OCI-LY3 (cell line): ENCODE measurements at regions not wholly inside any gene's neighbourhood (a gene's known extent, or its start where the extent isn't known, plus 50 kb on each side); places are given as distances from the start of the nearest gene placed in this dataset.

ENCODE experiments used
- H2AFZ ChIP-seq: fragments of 200-600, 300-600 bp; shearing (Covaris generic); 2 replicates; pipeline ENCODE4 v1.6.0; 2014; ENCODE audit warnings: antibody characterized with exemption, low read depth, low read length
- H3K27ac ChIP-seq: fragments of 200-600, 300-600 bp; sonication (generic); 2 replicates; pipeline ENCODE4 v1.5.1; 2014; ENCODE audit warnings: mild to moderate bottlenecking, low read length, moderate library complexity, mixed read lengths
- H3K27me3 ChIP-seq: fragments of 200-600, 300-600 bp; sonication (generic); 2 replicates; pipeline ENCODE4 v1.6.1; 2014; ENCODE audit warnings: low read depth, low read length, mixed read lengths
- H3K36me3 ChIP-seq: fragments of 200-600, 300-600 bp; sonication (generic); replicated peaks from 2 replicates; pipeline ENCODE3; 2014; ENCODE audit warnings: low read depth, low read length, mixed read lengths
- H3K4me1 ChIP-seq: fragments of 300-600, 200-600 bp; sonication (generic); 2 replicates; pipeline ENCODE4 v1.6.1; 2014; ENCODE audit warnings: low read length, mixed read lengths
- H3K4me2 ChIP-seq: fragments of 200-600, 300-600 bp; sonication (generic); 2 replicates; pipeline ENCODE4 v1.6.1; 2014; ENCODE audit warnings: low read length, mixed read lengths
- H3K4me3 ChIP-seq: fragments of 300-600, 200-600 bp; sonication (generic); 2 replicates; pipeline ENCODE4 v1.5.1; 2014; ENCODE audit warnings: antibody characterized with exemption, mild to moderate bottlenecking, low read length, moderate library complexity
- H3K79me2 ChIP-seq: fragments of 300-600, 200-600 bp; shearing (Covaris generic); 2 replicates; pipeline ENCODE4 v1.6.1; 2014; ENCODE audit warnings: mild to moderate bottlenecking, low read length, mixed read lengths
- H3K9ac ChIP-seq: fragments of 300-600, 200-600 bp; shearing (Covaris generic); 2 replicates; pipeline ENCODE4 v1.6.0; 2014; ENCODE audit warnings: mild to moderate bottlenecking, low read length, moderate library complexity
- H3K9me3 ChIP-seq: fragments of 200-600, 300-600 bp; shearing (Covaris generic); 2 replicates; pipeline ENCODE4 v1.6.1; 2014; ENCODE audit warnings: low read length, mixed read lengths; ENCODE audit not compliant: insufficient read depth
- H4K20me1 ChIP-seq: fragments of 200-600, 300-600 bp; sonication (generic); 2 replicates; pipeline ENCODE4 v1.6.1; 2016; ENCODE audit warnings: low read length, mixed read lengths; ENCODE audit not compliant: insufficient read depth
- EZH2phosphoT487 ChIP-seq: fragments of 200-600 bp; shearing (Covaris generic); IDR thresholded peaks from 2 replicates; pipeline ENCODE4 v1.6.1; 2018; ENCODE audit warnings: antibody characterized with exemption, mixed run types, low read depth
- TF ChIP-seq, protein P1 (sequence below): fragments of 200-600, 300-600 bp; sonication (generic); IDR thresholded peaks from 2 replicates; pipeline ENCODE4 v1.5.1; 2014; ENCODE audit warnings: antibody characterized with exemption, low read length, low read depth

DNA sequence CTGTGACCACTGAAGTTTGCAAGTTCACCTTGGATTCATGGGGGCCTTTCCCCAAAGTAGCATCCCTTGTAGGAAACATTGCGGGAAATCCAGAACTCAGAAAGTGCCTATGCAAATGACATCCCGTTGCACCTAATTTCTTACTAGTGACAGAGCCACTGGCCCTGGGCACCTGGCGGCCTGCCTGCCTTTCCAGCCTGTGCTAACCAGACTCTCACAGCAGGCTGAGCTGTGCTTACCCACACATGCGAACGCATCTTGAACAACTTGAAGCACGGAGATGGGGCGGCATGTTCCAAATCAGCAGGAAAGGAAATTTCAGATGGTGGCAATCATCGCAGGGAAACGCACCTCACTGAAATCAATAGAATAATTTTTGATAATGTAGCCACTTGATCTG, 405.8 kb downstream of the TMEM182 start:
- no peaks in the 10 kb centered on the region for H3K36me3 ChIP-seq
- TF ChIP-seq, protein P1, sequence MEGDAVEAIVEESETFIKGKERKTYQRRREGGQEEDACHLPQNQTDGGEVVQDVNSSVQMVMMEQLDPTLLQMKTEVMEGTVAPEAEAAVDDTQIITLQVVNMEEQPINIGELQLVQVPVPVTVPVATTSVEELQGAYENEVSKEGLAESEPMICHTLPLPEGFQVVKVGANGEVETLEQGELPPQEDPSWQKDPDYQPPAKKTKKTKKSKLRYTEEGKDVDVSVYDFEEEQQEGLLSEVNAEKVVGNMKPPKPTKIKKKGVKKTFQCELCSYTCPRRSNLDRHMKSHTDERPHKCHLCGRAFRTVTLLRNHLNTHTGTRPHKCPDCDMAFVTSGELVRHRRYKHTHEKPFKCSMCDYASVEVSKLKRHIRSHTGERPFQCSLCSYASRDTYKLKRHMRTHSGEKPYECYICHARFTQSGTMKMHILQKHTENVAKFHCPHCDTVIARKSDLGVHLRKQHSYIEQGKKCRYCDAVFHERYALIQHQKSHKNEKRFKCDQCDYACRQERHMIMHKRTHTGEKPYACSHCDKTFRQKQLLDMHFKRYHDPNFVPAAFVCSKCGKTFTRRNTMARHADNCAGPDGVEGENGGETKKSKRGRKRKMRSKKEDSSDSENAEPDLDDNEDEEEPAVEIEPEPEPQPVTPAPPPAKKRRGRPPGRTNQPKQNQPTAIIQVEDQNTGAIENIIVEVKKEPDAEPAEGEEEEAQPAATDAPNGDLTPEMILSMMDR, result no peak
- no peak for TF ChIP-seq EZH2phosphoT487
- H3K27me3 ChIP-seq, result no peaks in the 10 kb centered on the region
- H4K20me1 ChIP-seq, result no peaks in the 10 kb centered on the region
- H3K79me2 ChIP-seq, result no peaks in the 10 kb centered on the region
- no peak overlapping the region for H3K4me3 ChIP-seq
- no peaks in the 10 kb centered on the region for H3K9me3 ChIP-seq
- no peak overlapping the region for H2AFZ ChIP-seq
- no peaks in the 10 kb centered on the region for H3K4me1 ChIP-seq
- no peak overlapping the region for H3K4me2 ChIP-seq
- H3K9ac ChIP-seq, result no peak overlapping the region
- no peak overlapping the region for H3K27ac ChIP-seq

DNA sequence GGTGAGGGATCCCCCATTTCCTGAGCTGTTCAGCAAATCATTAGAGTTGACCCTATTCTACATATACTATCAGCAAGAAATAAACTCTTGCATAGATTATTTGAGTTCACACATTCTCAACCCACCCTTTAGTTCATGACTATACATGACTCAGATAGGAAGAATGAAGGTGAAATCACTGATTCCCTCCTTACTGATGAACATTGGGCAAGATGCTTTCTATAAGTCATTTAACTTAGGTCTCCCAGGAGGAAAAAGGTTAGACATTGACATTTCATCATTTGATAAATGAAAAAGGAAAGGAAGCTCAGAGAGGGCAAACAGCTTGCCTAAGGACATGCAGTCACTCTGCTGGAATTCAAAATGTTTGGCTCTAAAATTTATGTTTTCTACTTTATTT, 408.0 kb downstream of the TMEM182 start:
- Histone ChIP-seq H2AFZ (no peak overlapping the region), H3K9ac (no peak overlapping the region), H3K4me3 (no peak overlapping the region), H3K27ac (no peak overlapping the region), H3K9me3 (no peaks in the 10 kb centered on the region), H3K4me1 (no peaks in the 10 kb centered on the region), H3K79me2 (no peaks in the 10 kb centered on the region), H4K20me1 (no peaks in the 10 kb centered on the region), H3K27me3 (no peaks in the 10 kb centered on the region), H3K36me3 (no peaks in the 10 kb centered on the region), H3K4me2 (no peak overlapping the region)
- TF ChIP-seq, protein P1, result no peak
- TF ChIP-seq EZH2phosphoT487, result no peak

DNA sequence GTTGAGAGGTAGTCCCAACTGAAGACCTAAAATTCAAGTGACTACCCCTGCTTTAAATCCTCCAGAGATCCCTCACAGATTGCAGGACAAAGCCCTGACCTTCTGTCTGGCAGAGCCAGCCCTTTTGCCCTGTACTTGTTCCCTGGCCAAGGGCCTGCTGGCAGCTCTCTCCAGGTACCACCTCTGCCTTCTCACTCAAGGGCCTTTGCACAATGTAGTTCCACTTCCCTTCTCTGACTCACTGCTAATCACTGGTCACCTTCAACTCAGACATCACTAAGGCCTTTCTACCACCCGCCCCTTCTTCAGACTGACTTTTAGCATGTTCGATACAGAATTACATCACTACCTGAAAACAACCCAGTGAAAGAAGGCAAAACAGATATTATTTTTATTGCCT, 411.0 kb downstream of the TMEM182 start:
- Histone ChIP-seq H3K4me1 (no peaks in the 10 kb centered on the region), H3K27ac (no peak overlapping the region), H3K4me2 (no peak overlapping the region), H3K27me3 (no peaks in the 10 kb centered on the region), H3K9ac (no peak overlapping the region), H3K79me2 (no peaks in the 10 kb centered on the region), H2AFZ (no peak overlapping the region), H3K36me3 (no peaks in the 10 kb centered on the region), H3K4me3 (no peak overlapping the region), H3K9me3 (no peaks in the 10 kb centered on the region), H4K20me1 (no peaks in the 10 kb centered on the region)
- no peak for TF ChIP-seq EZH2phosphoT487

DNA sequence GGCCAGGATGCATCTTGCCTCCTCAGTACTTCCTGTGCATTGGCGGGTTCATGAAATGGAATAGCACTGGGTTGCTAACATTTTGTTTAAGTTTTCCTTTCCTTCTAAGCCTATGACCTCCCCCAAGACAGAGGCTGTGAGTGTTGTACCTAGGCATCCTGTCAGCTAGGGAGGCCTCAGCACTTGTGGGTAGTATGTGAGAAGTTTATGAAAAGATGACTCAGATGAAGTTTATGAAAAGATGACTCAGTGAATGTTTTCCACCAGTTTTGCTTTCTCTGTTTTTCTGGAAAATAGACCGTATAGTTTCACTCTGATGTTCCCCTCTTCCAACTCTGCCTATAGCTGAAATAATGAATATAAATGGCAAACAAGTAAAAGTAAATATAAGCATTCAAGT, 412.9 kb downstream of the TMEM182 start:
- no peak overlapping the region for H2AFZ ChIP-seq
- H3K4me3 ChIP-seq, result no peak overlapping the region
- H4K20me1 ChIP-seq, result no peaks in the 10 kb centered on the region
- H3K27me3 ChIP-seq, result no peaks in the 10 kb centered on the region
- no peak for TF ChIP-seq EZH2phosphoT487
- TF ChIP-seq, protein P1, result no peak
- H3K79me2 ChIP-seq, result no peaks in the 10 kb centered on the region
- H3K9me3 ChIP-seq, result no peaks in the 10 kb centered on the region
- no peaks in the 10 kb centered on the region for H3K4me1 ChIP-seq
- no peaks in the 10 kb centered on the region for H3K36me3 ChIP-seq
- no peak overlapping the region for H3K27ac ChIP-seq
- H3K9ac ChIP-seq, result no peak overlapping the region
- no peak overlapping the region for H3K4me2 ChIP-seq
